K562 (cell line): ENCODE measurements at regions not wholly inside any gene's neighbourhood (a gene's known extent, or its start where the extent isn't known, plus 50 kb on each side); places are given as distances from the start of the nearest gene placed in this dataset.

ENCODE experiments used
- ATAC-seq: fragments of 200-7000 bp; cut with Tn5 transposase; 3 replicates; pipeline ENCODE4 v1.9.1; 2020; ENCODE audit warnings: moderate library complexity
- BruUV-seq: library from RNA; stranded (reverse); fragments of 400-500 nt; replicated peaks from 2 replicates; lab custom pipeline; 2021; lab: Mats Ljungman, UMichigan
- CTCF ChIA-PET: fragments of 300-600 bp; formaldehyde crosslinking; extraction: SDS; loops from one replicate; lab custom pipeline; 2021; ENCODE audit warnings: low intra/inter-chr PET ratio; lab: Yijun Ruan, JAX
- POLR2A ChIA-PET: fragments of 300-600, 350-650 bp; sonication (Branson Sonifier 250); formaldehyde crosslinking; extraction: SDS; loops from one replicate; lab custom pipeline; 2021; ENCODE audit warnings: antibody characterized with exemption, inconsistent platforms; lab: Yijun Ruan, JAX
- DNase-seq, 4 experiments: peaks; one replicate each; pipeline versions ENCODE4 v3.0.0 to v3.0.0-alpha.2; 2011 to 2018; ENCODE audit warnings: low spot score in 3 of 4, mixed read lengths in 3 of 4; ENCODE audit errors: extremely low read depth in 1 of 4
- FAIRE-seq: peaks from 2 replicates; lab custom pipeline; 2011; peaks lifted over from hg19 to GRCh38; lab: Jason Lieb, UNC
- H2AFZ ChIP-seq: 2 replicates; pipeline ENCODE4 v1.6.0; 2011; ENCODE audit warnings: low read depth, low read length, control low read depth, inconsistent platforms
- H3K27ac ChIP-seq: fragments of 200-600 bp; 3 replicates; pipeline ENCODE4 v1.8.0; 2011; ENCODE audit warnings: low read depth, mild to moderate bottlenecking, control low read depth, inconsistent platforms, low read length, moderate library complexity, mixed read lengths; ENCODE audit errors: extremely low read depth
- H3K27me3 ChIP-seq, 2 experiments: fragments of 300-600 bp in 1 of 2; 2 replicates in 1 of 2; 3 replicates in 1 of 2; pipeline versions ENCODE4 v1.6.0 to v1.8.0; 2011; ENCODE audit warnings: inconsistent platforms in 2 of 2, low read length in 2 of 2, mild to moderate bottlenecking in 1 of 2, mixed read lengths in 1 of 2, moderate library complexity in 1 of 2; ENCODE audit not compliant: control insufficient read depth in 2 of 2, insufficient read depth in 2 of 2
- H3K36me3 ChIP-seq: fragments of 300-600 bp; 3 replicates; pipeline ENCODE4 v1.8.0; 2011; ENCODE audit warnings: mild to moderate bottlenecking, low read length, inconsistent platforms; ENCODE audit not compliant: control insufficient read depth, insufficient read depth
- H3K4me1 ChIP-seq, 2 experiments: fragments of 200-600 bp in 1 of 2; replicated peaks in 1 of 2; 2 replicates in 1 of 2; 3 replicates in 1 of 2; pipeline versions ENCODE4 v1.5.1 to v1.8.0; 2011; ENCODE audit warnings: inconsistent platforms in 2 of 2, low read length in 2 of 2, mild to moderate bottlenecking in 1 of 2, mixed read lengths in 1 of 2, moderate library complexity in 1 of 2; ENCODE audit not compliant: control insufficient read depth in 2 of 2, insufficient read depth in 2 of 2
- H3K4me2 ChIP-seq: 2 replicates; pipeline ENCODE4 v1.6.1; 2011; ENCODE audit warnings: low read length, control low read depth, inconsistent platforms, mixed read lengths; ENCODE audit not compliant: insufficient read depth
- H3K4me3 ChIP-seq: fragments of 200-600 bp; sonication (generic), shearing (Covaris generic); 2 replicates; pipeline ENCODE4 v1.5.1; 2016; ENCODE audit warnings: control low read depth, inconsistent platforms
- H3K79me2 ChIP-seq: fragments of 200-600 bp; 3 replicates; pipeline ENCODE4 v1.8.0; 2011; ENCODE audit warnings: low read length, inconsistent platforms; ENCODE audit not compliant: control insufficient read depth, insufficient read depth
- H3K9ac ChIP-seq, 2 experiments: 2 replicates each; pipeline versions ENCODE4 v1.6.0 to v1.6.1; 2011; ENCODE audit warnings: low read depth in 2 of 2, low read length in 2 of 2, control low read depth in 1 of 2, inconsistent platforms in 1 of 2, mild to moderate bottlenecking in 1 of 2, mixed read lengths in 1 of 2; ENCODE audit not compliant: insufficient read depth in 1 of 2
- H3K9me1 ChIP-seq: one replicate; pipeline ENCODE4 v1.6.0; 2011; ENCODE audit warnings: inconsistent platforms, mild to moderate bottlenecking, low read length, moderate library complexity; ENCODE audit not compliant: control insufficient read depth, insufficient read depth
- H3K9me3 ChIP-seq: replicated peaks from 2 replicates; pipeline ENCODE4 v1.5.1; 2011; ENCODE audit warnings: low read depth, low read length, inconsistent platforms; ENCODE audit not compliant: control insufficient read depth, insufficient read depth
- H4K20me1 ChIP-seq: replicated peaks from 2 replicates; pipeline ENCODE4 v1.6.1; 2011; ENCODE audit warnings: low read length, inconsistent platforms, mixed read lengths; ENCODE audit not compliant: control insufficient read depth, insufficient read depth
- BRD4 ChIP-seq: fragments of 200-600 bp; sonication (generic); IDR thresholded peaks from 2 replicates; pipeline ENCODE4 v1.6.1; 2017; ENCODE audit warnings: inconsistent platforms
- CHD4 ChIP-seq: fragments of 200-600 bp; sonication (generic); IDR thresholded peaks from 3 replicates; pipeline ENCODE4 v1.6.1; 2012; ENCODE audit warnings: low read depth, mild to moderate bottlenecking, mixed read lengths, low read length, inconsistent platforms; ENCODE audit not compliant: insufficient read depth, insufficient replicate concordance, poor library complexity, severe bottlenecking
- NBN ChIP-seq: fragments of 450-650 bp; IDR thresholded peaks from 2 replicates; pipeline ENCODE4 v1.6.1; 2016; ENCODE audit warnings: low read depth, mild to moderate bottlenecking
- SIX5 ChIP-seq, 2 experiments: IDR thresholded peaks; 2 replicates each; pipeline ENCODE4 v1.6.1; 2011; ENCODE audit warnings: low read length in 2 of 2, borderline replicate concordance in 1 of 2, low read depth in 1 of 2, mild to moderate bottlenecking in 1 of 2, moderate library complexity in 1 of 2; ENCODE audit not compliant: insufficient read depth in 1 of 2
- SMARCE1 ChIP-seq: fragments of 450-650 bp; IDR thresholded peaks from 2 replicates; pipeline ENCODE4 v1.7.1; 2016; ENCODE audit warnings: mild to moderate bottlenecking
- ZNF280A ChIP-seq: fragments of 450-650 bp; IDR thresholded peaks from 2 replicates; pipeline ENCODE4 v1.6.1; 2018; ENCODE audit warnings: mild to moderate bottlenecking, low read depth; ENCODE audit not compliant: partially characterized antibody
- ZNF561 ChIP-seq: fragments of 450-650 bp; formaldehyde crosslinking; conservative IDR thresholded peaks from 2 replicates; pipeline ENCODE4 v1.4.0; 2020; ENCODE audit warnings: mild to moderate bottlenecking, moderate library complexity
- ZNF766 ChIP-seq: fragments of 200-800 bp; sonication (Bioruptor generic); conservative IDR thresholded peaks from 2 replicates; pipeline ENCODE4 v1.6.1; 2016; ENCODE audit warnings: missing genetic modification characterization, missing compliant biosample characterization
- WGBS: fragments of 100-300 bp; shearing (Covaris generic); methylation state at CpG from one replicate; pipeline ENCODE4 v1.1.6; 2016; ENCODE audit warnings: low coverage, mixed read lengths; ENCODE audit not compliant: insufficient coverage; ENCODE audit errors: missing lambda C conversion rate; 5-methylcytosine and 5-hydroxymethylcytosine counted together
- in situ Hi-C: fragments of 300-500 bp; cut with MboI; formaldehyde crosslinking; loops from 4 replicates; pipeline ENCODE4 v1.15.0; 2018; ENCODE audit warnings: inconsistent platforms, mixed read lengths
- intact Hi-C: fragments of 100-400 bp; cut with micrococcal nuclease; formaldehyde crosslinking; loops from 2 replicates; pipeline ENCODE4 v1.14.2; 2022
- TF ChIP-seq, protein P1 (sequence below): fragments of 200-800 bp; sonication (Bioruptor generic); IDR thresholded peaks from 2 replicates; pipeline ENCODE4 v1.6.1; 2017; ENCODE audit warnings: missing genetic modification characterization, missing compliant biosample characterization

- Histone ChIP-seq H3K4me2 (no peak overlapping the region), H3K79me2 (no peaks in the 10 kb centered on the region), H4K20me1 (no peaks in the 10 kb centered on the region), H3K9ac (no peak overlapping the region), H2AFZ (no peak overlapping the region), H3K9me1 (no peaks in the 10 kb centered on the region)
- in situ Hi-C loops: no loop called here
- DNase-seq: no peak
- ATAC-seq: no peak
- TF ChIP-seq ZNF766 (CRISPR knock-in tag): no peak
- TF ChIP-seq ZNF280A: no peak
- TF ChIP-seq BRD4: no peak
- TF ChIP-seq SMARCE1: no peak
- no peak for TF ChIP-seq CHD4
- no peak for TF ChIP-seq ZNF561
- TF ChIP-seq, protein P1, sequence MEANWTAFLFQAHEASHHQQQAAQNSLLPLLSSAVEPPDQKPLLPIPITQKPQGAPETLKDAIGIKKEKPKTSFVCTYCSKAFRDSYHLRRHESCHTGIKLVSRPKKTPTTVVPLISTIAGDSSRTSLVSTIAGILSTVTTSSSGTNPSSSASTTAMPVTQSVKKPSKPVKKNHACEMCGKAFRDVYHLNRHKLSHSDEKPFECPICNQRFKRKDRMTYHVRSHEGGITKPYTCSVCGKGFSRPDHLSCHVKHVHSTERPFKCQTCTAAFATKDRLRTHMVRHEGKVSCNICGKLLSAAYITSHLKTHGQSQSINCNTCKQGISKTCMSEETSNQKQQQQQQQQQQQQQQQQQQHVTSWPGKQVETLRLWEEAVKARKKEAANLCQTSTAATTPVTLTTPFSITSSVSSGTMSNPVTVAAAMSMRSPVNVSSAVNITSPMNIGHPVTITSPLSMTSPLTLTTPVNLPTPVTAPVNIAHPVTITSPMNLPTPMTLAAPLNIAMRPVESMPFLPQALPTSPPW: no peak
- no peak for TF ChIP-seq SIX5 (IDR thresholded peaks at IDR 0.05; ENCODE audit: borderline replicate concordance in 1 of 2, insufficient read depth in 1 of 2, low read depth in 1 of 2, low read length in 2 of 2)
- no peak for TF ChIP-seq NBN
- TF ChIP-seq, all 486 proteins: peak for 0
- ChIA-PET POLR2A (no interaction called here), CTCF (interaction anchor here (1.6 kb wide), 1 partner anchor 1166 kb away, joined by 3 read pairs; no protein-coding TSS in a partner anchor)
- 79% methylated on average over 4 of the region's 4 CpGs for WGBS
- H3K4me3 ChIP-seq: no peak overlapping the region
- H3K9me3 ChIP-seq: no peaks in the 10 kb centered on the region
- no peaks in the 10 kb centered on the region for H3K27me3 ChIP-seq
- peaks cover 0 to 5% of the 10 kb centered on the region in 2 experiments; a peak in 2 of 5 replicates for H3K4me1 ChIP-seq
- H3K27ac ChIP-seq: no peak overlapping the region
- no peak for FAIRE-seq
- BruUV-seq: no TSS peak
- H3K36me3 ChIP-seq: 0 out of 3 replicates have a peak, but pooled peaks cover under 1% of the 10 kb centered on the region
- intact Hi-C loops: no loop called here
Observed at GRCh38 chr12:91404441-91404840, 221.8 kb upstream of the DCN start.
